ENCODE measurements at regions not wholly inside any gene's neighbourhood (a gene's known extent, or its start where the extent isn't known, plus 50 kb on each side); places are given as distances from the start of the nearest gene placed in this dataset.

GRCh38 chr18:55777666-55778304 lies 189.8 kb upstream of the TCF4 start:
- Histone ChIP-seq H3K27ac (ENCODE audit: low read length) (no peak overlapping the region), H3K4me2 (ENCODE audit: insufficient read depth, low read length) (no peak overlapping the region), H3K79me2 (ENCODE audit: insufficient read depth, low read length) (no peaks in the 10 kb centered on the region), H3K36me3 (ENCODE audit: insufficient read depth, low read length) (no peaks in the 10 kb centered on the region), H3K9ac (ENCODE audit: low read depth, low read length) (no peak overlapping the region), H3K4me1 (ENCODE audit: insufficient read depth, low read length) (peaks cover 15% of the 10 kb centered on the region; the same call in 1 of the 2 replicates), H3K4me3 (ENCODE audit: low read depth in 1 of 2, low read length in 2 of 2) (no peak overlapping the region), H3K9me3 (ENCODE audit: insufficient read depth, low read length, severe bottlenecking) (no peaks in the 10 kb centered on the region), H3K27me3 (ENCODE audit: insufficient read depth, low read length, poor library complexity) (no peaks in the 10 kb centered on the region), H2AFZ (ENCODE audit: low read depth, low read length) (no peak overlapping the region), H4K20me1 (ENCODE audit: insufficient read depth, low read length) (no peaks in the 10 kb centered on the region)
- ATAC-seq (ENCODE audit: insufficient read depth, low read depth) (no peak), DNase-seq (no peak)
- no peak for TF ChIP-seq CTCF (IDR thresholded peaks at IDR 0.05; ENCODE audit: borderline replicate concordance, extremely low read depth, low read length, poor library complexity, severe bottlenecking)

GRCh38 chr18:55775972-55776371 lies 188.0 kb upstream of the TCF4 start:
- no peaks in the 10 kb centered on the region for H3K79me2 ChIP-seq (ENCODE audit: insufficient read depth, low read length)
- ATAC-seq (ENCODE audit: insufficient read depth, low read depth), result no peak
- peaks cover 15% of the 10 kb centered on the region; the same call in 1 of the 2 replicates for H3K4me1 ChIP-seq (ENCODE audit: insufficient read depth, low read length)
- H4K20me1 ChIP-seq (ENCODE audit: insufficient read depth, low read length), result no peaks in the 10 kb centered on the region
- no peaks in the 10 kb centered on the region for H3K27me3 ChIP-seq (ENCODE audit: insufficient read depth, low read length, poor library complexity)
- no peak for DNase-seq
- H3K36me3 ChIP-seq (ENCODE audit: insufficient read depth, low read length), result no peaks in the 10 kb centered on the region
- no peak overlapping the region for H3K9ac ChIP-seq (ENCODE audit: low read depth, low read length)
- H3K4me2 ChIP-seq (ENCODE audit: insufficient read depth, low read length), result no peak overlapping the region
- H2AFZ ChIP-seq (ENCODE audit: low read depth, low read length), result no peak overlapping the region
- no peak overlapping the region for H3K4me3 ChIP-seq (ENCODE audit: low read depth in 1 of 2, low read length in 2 of 2)
- TF ChIP-seq CTCF (IDR thresholded peaks at IDR 0.05; ENCODE audit: borderline replicate concordance, extremely low read depth, low read length, poor library complexity, severe bottlenecking) (no peak), EZH2 (IDR thresholded peaks at IDR 0.05; ENCODE audit: borderline replicate concordance, low read depth, low read length, severe bottlenecking) (no peak)
- no peak overlapping the region for H3K27ac ChIP-seq (ENCODE audit: low read length)
- no peaks in the 10 kb centered on the region for H3K9me3 ChIP-seq (ENCODE audit: insufficient read depth, low read length, severe bottlenecking)

DNA sequence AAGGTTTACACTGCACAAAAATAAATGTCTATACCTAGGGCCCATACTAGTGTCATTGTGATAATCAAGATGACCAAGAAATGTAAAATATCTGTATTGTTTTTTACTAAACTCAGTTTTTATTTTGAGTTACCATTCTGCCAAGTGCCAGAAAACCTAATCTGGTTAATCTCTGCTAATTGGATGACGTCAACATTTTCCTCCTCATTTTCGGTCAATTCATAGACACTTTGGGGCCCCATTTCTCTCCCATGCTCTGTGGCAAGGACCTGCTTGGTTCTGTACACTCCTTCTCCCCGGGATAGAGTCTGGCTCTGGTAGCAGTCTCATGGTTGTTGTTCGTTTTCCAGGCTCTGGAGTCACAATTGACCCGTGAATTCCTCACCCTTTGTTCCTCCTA lies 186.5 kb upstream of the TCF4 start:
- no peak for TF ChIP-seq CTCF (IDR thresholded peaks at IDR 0.05; ENCODE audit: borderline replicate concordance, extremely low read depth, low read length, poor library complexity, severe bottlenecking)
- no peak for TF ChIP-seq EZH2 (IDR thresholded peaks at IDR 0.05; ENCODE audit: borderline replicate concordance, low read depth, low read length, severe bottlenecking)
- H3K4me1 ChIP-seq (ENCODE audit: insufficient read depth, low read length), result peaks cover 15% of the 10 kb centered on the region; the same call in 1 of the 2 replicates
- H3K4me2 ChIP-seq (ENCODE audit: insufficient read depth, low read length), result no peak overlapping the region
- no peaks in the 10 kb centered on the region for H3K9me3 ChIP-seq (ENCODE audit: insufficient read depth, low read length, severe bottlenecking)
- no peaks in the 10 kb centered on the region for H3K79me2 ChIP-seq (ENCODE audit: insufficient read depth, low read length)
- no peaks in the 10 kb centered on the region for H3K36me3 ChIP-seq (ENCODE audit: insufficient read depth, low read length)
- no peak overlapping the region for H3K27ac ChIP-seq (ENCODE audit: low read length)
- DNase-seq, result no peak
- no peaks in the 10 kb centered on the region for H4K20me1 ChIP-seq (ENCODE audit: insufficient read depth, low read length)
- ATAC-seq (ENCODE audit: insufficient read depth, low read depth), result no peak
- no peak overlapping the region for H2AFZ ChIP-seq (ENCODE audit: low read depth, low read length)
- H3K27me3 ChIP-seq (ENCODE audit: insufficient read depth, low read length, poor library complexity), result no peaks in the 10 kb centered on the region
- no peak overlapping the region for H3K9ac ChIP-seq (ENCODE audit: low read depth, low read length)
- H3K4me3 ChIP-seq (ENCODE audit: low read depth in 1 of 2, low read length in 2 of 2), result no peak overlapping the region
